Neural crest cell (in vitro differentiated cells): ENCODE measurements at regions not wholly inside any gene's neighbourhood (a gene's known extent, or its start where the extent isn't known, plus 50 kb on each side); places are given as distances from the start of the nearest gene placed in this dataset.

Experiments used
- DNase-seq: peaks from one replicate; pipeline ENCODE4 v3.0.0; 2021; ENCODE audit warnings: low read depth, mixed read lengths, low spot score
- H3K27ac Mint-ChIP-seq: one replicate; pipeline ENCODE4 v1.8.0; 2021; ENCODE audit warnings: mild to moderate bottlenecking, mixed read lengths; ENCODE audit not compliant: unreplicated experiment
- H3K27me3 Mint-ChIP-seq: 2 replicates; pipeline ENCODE4 v1.8.0; 2021; ENCODE audit warnings: low read depth, mild to moderate bottlenecking, mixed read lengths
- H3K36me3 Mint-ChIP-seq: 2 replicates; pipeline ENCODE4 v1.8.0; 2021; ENCODE audit warnings: low read depth, mild to moderate bottlenecking, mixed read lengths
- H3K4me1 Mint-ChIP-seq: 2 replicates; pipeline ENCODE4 v1.8.0; 2021; ENCODE audit warnings: mixed read lengths
- H3K4me3 Mint-ChIP-seq: one replicate; pipeline ENCODE4 v1.8.0; 2021; ENCODE audit warnings: mild to moderate bottlenecking, mixed read lengths
- H3K9me3 Mint-ChIP-seq: 2 replicates; pipeline ENCODE4 v1.8.0; 2021; ENCODE audit warnings: mixed read lengths
- CTCF ChIP-seq: fragments of 200-600 bp; sonication (generic); conservative IDR thresholded peaks from 2 replicates; pipeline ENCODE4 v1.5.0; 2021; ENCODE audit warnings: antibody characterized with exemption, mild to moderate bottlenecking

- H3K27ac Mint-ChIP-seq: no peak overlapping the region
- no peak for TF ChIP-seq CTCF
- no peak overlapping the region for H3K4me3 Mint-ChIP-seq
- no peaks in the 10 kb centered on the region for H3K27me3 Mint-ChIP-seq
- H3K9me3 Mint-ChIP-seq: no peaks in the 10 kb centered on the region
- peaks cover 2% of the 10 kb centered on the region for H3K4me1 Mint-ChIP-seq
- H3K36me3 Mint-ChIP-seq: no peaks in the 10 kb centered on the region
- no peak for DNase-seq
These were observed 196.4 kb downstream of the PLPP3 start for GRCh38 chr1:56382929-56383328.

GRCh38 chr1:56380531-56380930, 198.8 kb downstream of the PLPP3 start:
- DNase-seq: no peak
- H3K27ac Mint-ChIP-seq: no peak overlapping the region
- no peaks in the 10 kb centered on the region for H3K9me3 Mint-ChIP-seq
- H3K4me3 Mint-ChIP-seq: no peak overlapping the region
- H3K4me1 Mint-ChIP-seq: peaks cover 19% of the 10 kb centered on the region
- no peaks in the 10 kb centered on the region for H3K27me3 Mint-ChIP-seq
- H3K36me3 Mint-ChIP-seq: no peaks in the 10 kb centered on the region
- no peak for TF ChIP-seq CTCF

- H3K27ac Mint-ChIP-seq: no peak overlapping the region
- no peak overlapping the region for H3K4me3 Mint-ChIP-seq
- H3K4me1 Mint-ChIP-seq: peaks cover 31% of the 10 kb centered on the region
- TF ChIP-seq CTCF: no peak
- no peaks in the 10 kb centered on the region for H3K27me3 Mint-ChIP-seq
- no peaks in the 10 kb centered on the region for H3K9me3 Mint-ChIP-seq
- no peak for DNase-seq
- no peaks in the 10 kb centered on the region for H3K36me3 Mint-ChIP-seq
These were observed 200.9 kb downstream of the PLPP3 start for GRCh38 chr1:56378341-56379070.

- Mint-ChIP-seq H3K9me3 (no peaks in the 10 kb centered on the region), H3K36me3 (no peaks in the 10 kb centered on the region), H3K27ac (no peak overlapping the region), H3K4me3 (no peak overlapping the region), H3K27me3 (no peaks in the 10 kb centered on the region), H3K4me1 (peaks cover 31% of the 10 kb centered on the region)
- no peak for TF ChIP-seq CTCF
- no peak for DNase-seq
These were observed 201.9 kb downstream of the PLPP3 start for GRCh38 chr1:56377431-56377830.

GRCh38 chr1:56376188-56376984, 203.0 kb downstream of the PLPP3 start:
- H3K27me3 Mint-ChIP-seq: no peaks in the 10 kb centered on the region
- no peaks in the 10 kb centered on the region for H3K36me3 Mint-ChIP-seq
- TF ChIP-seq CTCF: no peak
- H3K27ac Mint-ChIP-seq: no peak overlapping the region
- peaks cover 34% of the 10 kb centered on the region for H3K4me1 Mint-ChIP-seq
- H3K4me3 Mint-ChIP-seq: no peak overlapping the region
- DNase-seq: no peak
- H3K9me3 Mint-ChIP-seq: no peaks in the 10 kb centered on the region
